Astrocyte (in vitro differentiated cells and primary cell): ENCODE measurements at regions not wholly inside any gene's neighbourhood (a gene's known extent, or its start where the extent isn't known, plus 50 kb on each side); places are given as distances from the start of the nearest gene placed in this dataset.

Experiments
- DNase-seq: peaks from one replicate; pipeline ENCODE4 v3.0.0-alpha.2; 2010; ENCODE audit warnings: low read depth
- FAIRE-seq: peaks from 2 replicates; lab custom pipeline; 2011; peaks lifted over from hg19 to GRCh38; lab: Jason Lieb, UNC
- H2AFZ ChIP-seq: 2 replicates; pipeline ENCODE4 v1.6.0; 2012; ENCODE audit warnings: low read depth, low read length, inconsistent platforms
- H3K27ac ChIP-seq: 2 replicates; pipeline ENCODE4 v1.5.1; 2011; ENCODE audit warnings: low read depth, low read length, inconsistent platforms
- H3K27me3 ChIP-seq: 2 replicates; pipeline ENCODE4 v1.6.0; 2011; ENCODE audit warnings: low read length, inconsistent platforms; ENCODE audit not compliant: insufficient read depth
- H3K36me3 ChIP-seq: 2 replicates; pipeline ENCODE4 v1.5.1; 2011; ENCODE audit warnings: low read length, inconsistent platforms; ENCODE audit not compliant: insufficient read depth
- H3K4me1 ChIP-seq: 2 replicates; pipeline ENCODE4 v1.5.1; 2011; ENCODE audit warnings: low read length, inconsistent platforms; ENCODE audit not compliant: insufficient read depth
- H3K4me2 ChIP-seq: 2 replicates; pipeline ENCODE4 v1.6.0; 2012; ENCODE audit warnings: low read length, inconsistent platforms
- H3K4me3 ChIP-seq: 2 replicates; pipeline ENCODE4 v1.5.1; 2011; ENCODE audit warnings: low read depth, mild to moderate bottlenecking, low read length, inconsistent platforms; ENCODE audit not compliant: insufficient read depth
- H3K79me2 ChIP-seq: 2 replicates; pipeline ENCODE4 v1.6.0; 2012; ENCODE audit warnings: mild to moderate bottlenecking, low read length, inconsistent platforms; ENCODE audit not compliant: insufficient read depth
- H3K9ac ChIP-seq: 2 replicates; pipeline ENCODE4 v1.6.0; 2012; ENCODE audit warnings: mild to moderate bottlenecking, low read length, inconsistent platforms
- H3K9me3 ChIP-seq: 2 replicates; pipeline ENCODE4 v1.5.1; 2012; ENCODE audit warnings: low read depth, mild to moderate bottlenecking, low read length, inconsistent platforms; ENCODE audit not compliant: insufficient read depth
- H4K20me1 ChIP-seq: 2 replicates; pipeline ENCODE4 v1.6.0; 2012; ENCODE audit warnings: low read length, inconsistent platforms; ENCODE audit not compliant: insufficient read depth
- H3K27ac Mint-ChIP-seq: one replicate; pipeline ENCODE4 v1.8.0; 2021; ENCODE audit warnings: mild to moderate bottlenecking, mixed read lengths; ENCODE audit not compliant: unreplicated experiment
- H3K27me3 Mint-ChIP-seq: one replicate; pipeline ENCODE4 v1.8.0; 2021; ENCODE audit warnings: low read depth, mixed read lengths; ENCODE audit not compliant: unreplicated experiment
- H3K36me3 Mint-ChIP-seq: one replicate; pipeline ENCODE4 v1.8.0; 2021; ENCODE audit warnings: low read depth, mixed read lengths; ENCODE audit not compliant: unreplicated experiment
- H3K4me1 Mint-ChIP-seq: one replicate; pipeline ENCODE4 v1.8.0; 2021; ENCODE audit warnings: low read depth, mixed read lengths; ENCODE audit not compliant: unreplicated experiment
- H3K4me3 Mint-ChIP-seq: one replicate; pipeline ENCODE4 v1.8.0; 2021; ENCODE audit warnings: mild to moderate bottlenecking, moderate library complexity, mixed read lengths; ENCODE audit not compliant: unreplicated experiment
- H3K9me3 Mint-ChIP-seq: one replicate; pipeline ENCODE4 v1.8.0; 2021; ENCODE audit warnings: mild to moderate bottlenecking, mixed read lengths; ENCODE audit not compliant: unreplicated experiment
- CTCF ChIP-seq: IDR thresholded peaks from 2 replicates; pipeline ENCODE4 v1.5.1; 2011; ENCODE audit warnings: low read depth, mild to moderate bottlenecking, inconsistent platforms, low read length, moderate library complexity; ENCODE audit not compliant: insufficient read depth
- EZH2 ChIP-seq: IDR thresholded peaks from 2 replicates; pipeline ENCODE4 v1.6.1; 2012; ENCODE audit warnings: mild to moderate bottlenecking, low read length, inconsistent platforms; ENCODE audit not compliant: insufficient read depth

DNA sequence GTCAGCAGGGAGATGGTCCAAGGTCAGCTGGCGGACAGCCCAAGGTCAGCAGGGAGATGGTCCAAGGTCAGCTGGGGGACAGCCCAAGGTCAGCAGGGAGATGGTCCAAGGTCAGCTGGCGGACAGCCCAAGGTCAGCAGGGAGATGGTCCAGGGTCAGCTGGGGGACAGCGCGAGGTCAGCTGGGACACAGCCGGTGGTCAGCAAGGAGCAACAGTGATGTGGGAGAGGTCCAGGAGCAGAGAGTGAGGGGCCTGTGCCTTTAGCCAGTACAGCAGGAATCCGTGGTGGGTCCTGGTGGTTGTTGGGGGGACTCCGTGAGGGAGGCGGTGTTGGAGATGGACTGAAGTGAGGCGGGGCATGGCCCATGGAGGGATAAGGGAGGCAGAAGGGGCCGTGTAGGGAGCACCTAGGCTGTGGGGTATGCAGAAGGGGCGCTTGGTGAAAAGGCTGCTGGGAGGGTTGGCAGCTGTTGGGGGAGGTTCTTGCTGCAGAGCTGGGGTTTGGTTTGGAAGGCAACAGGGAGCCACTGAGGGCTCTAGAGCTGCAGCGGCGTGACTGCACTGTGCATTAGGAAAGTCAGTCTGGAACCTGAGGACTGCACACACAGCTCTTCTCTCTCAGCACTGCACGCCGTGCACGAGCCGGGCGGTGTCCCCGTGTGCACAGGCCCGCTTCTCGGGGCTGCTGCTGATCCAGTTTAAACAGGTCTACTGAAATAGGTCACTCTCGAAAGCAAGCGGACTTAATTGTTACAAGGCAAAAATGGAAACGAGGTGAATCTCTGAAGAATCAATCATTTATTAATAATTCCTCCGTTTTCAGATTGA, 76.2 kb upstream of the HDAC4 start:
- Histone ChIP-seq H3K4me1 (no peaks in the 10 kb centered on the region), H2AFZ (no peak overlapping the region), H3K79me2 (no peaks in the 10 kb centered on the region), H3K9me3 (no peaks in the 10 kb centered on the region), H3K4me2 (no peak overlapping the region), H3K4me3 (no peak overlapping the region), H3K36me3 (no peaks in the 10 kb centered on the region), H4K20me1 (no peaks in the 10 kb centered on the region), H3K27me3 (no peaks in the 10 kb centered on the region), H3K9ac (no peak overlapping the region), H3K27ac (no peak overlapping the region)
- Mint-ChIP-seq H3K27me3 (peaks cover 31% of the 10 kb centered on the region), H3K4me3 (no peak overlapping the region), H3K36me3 (peaks cover 2% of the 10 kb centered on the region), H3K4me1 (no peaks in the 10 kb centered on the region), H3K9me3 (peaks cover 6% of the 10 kb centered on the region), H3K27ac (no peak overlapping the region)
- TF ChIP-seq EZH2 = no peak
- no peak for TF ChIP-seq CTCF
- FAIRE-seq (no peak), DNase-seq (no peak)

- Histone ChIP-seq H3K4me1 (no peaks in the 10 kb centered on the region), H3K9me3 (no peaks in the 10 kb centered on the region), H3K27ac (no peak overlapping the region), H3K4me2 (no peak overlapping the region), H3K4me3 (no peak overlapping the region), H3K36me3 (no peaks in the 10 kb centered on the region), H3K27me3 (no peaks in the 10 kb centered on the region), H2AFZ (no peak overlapping the region), H3K9ac (no peak overlapping the region), H3K79me2 (no peaks in the 10 kb centered on the region), H4K20me1 (no peaks in the 10 kb centered on the region)
- H3K4me3 Mint-ChIP-seq = no peak overlapping the region
- H3K27me3 Mint-ChIP-seq = peaks cover 27% of the 10 kb centered on the region
- H3K4me1 Mint-ChIP-seq = no peaks in the 10 kb centered on the region
- peaks cover 7% of the 10 kb centered on the region for H3K9me3 Mint-ChIP-seq
- H3K27ac Mint-ChIP-seq = no peak overlapping the region
- no peak for DNase-seq
- TF ChIP-seq CTCF (no peak), EZH2 (no peak)
- no peak for FAIRE-seq
- peaks cover 2% of the 10 kb centered on the region for H3K36me3 Mint-ChIP-seq
These were observed 75.4 kb upstream of the HDAC4 start for GRCh38 chr2:239476029-239476756.
